Upper lobe of right lung (tissue), 1 donor: ENCODE measurements at regions not wholly inside any gene's neighbourhood (a gene's known extent, or its start where the extent isn't known, plus 50 kb on each side); places are given as distances from the start of the nearest gene placed in this dataset.

Experiments
- ATAC-seq: fragments of 200-7000 bp; cut with Tn5 transposase; one replicate; pipeline ENCODE4 v1.9.1; 2020; ENCODE audit warnings: mild to moderate bottlenecking, moderate library complexity
- DNase-seq: peaks from one replicate; pipeline ENCODE4 v3.0.0-alpha.2; 2020
- H3K27ac ChIP-seq: fragments of 200-600 bp; one replicate; pipeline ENCODE4 v1.8.0; 2022
- H3K27me3 ChIP-seq: fragments of 200-600 bp; one replicate; pipeline ENCODE4 v1.8.0; 2022; ENCODE audit warnings: mild to moderate bottlenecking
- H3K36me3 ChIP-seq: fragments of 200-600 bp; one replicate; pipeline ENCODE4 v1.8.0; 2022
- H3K4me1 ChIP-seq: fragments of 200-600 bp; one replicate; pipeline ENCODE4 v1.8.0; 2022
- H3K4me3 ChIP-seq: fragments of 200-600 bp; one replicate; pipeline ENCODE4 v1.8.0; 2022; ENCODE audit warnings: mild to moderate bottlenecking
- H3K9me3 ChIP-seq: fragments of 200-600 bp; one replicate; pipeline ENCODE4 v1.8.0; 2022
- CTCF ChIP-seq: fragments of 200-600 bp; IDR thresholded peaks from one replicate; pipeline ENCODE4 v1.8.0; 2022; ENCODE audit warnings: antibody characterized with exemption
- intact Hi-C: fragments of 100-400 bp; cut with DNase I; formaldehyde crosslinking; loops from one replicate; pipeline ENCODE4 v1.11.0; 2022
- donor health status: DM: no; HTN: yes; CAD: no; lungs with severe emphysema.

GRCh38 chr6:56706981-56707726, 64.5 kb upstream of the DST start:
- Histone ChIP-seq H3K27me3 (no peaks in the 10 kb centered on the region), H3K9me3 (no peaks in the 10 kb centered on the region), H3K4me3 (no peak overlapping the region), H3K36me3 (no peaks in the 10 kb centered on the region), H3K4me1 (no peaks in the 10 kb centered on the region), H3K27ac (no peak overlapping the region)
- TF ChIP-seq CTCF: no peak
- intact Hi-C loops: no loop called here
- no peak for DNase-seq
- no peak for ATAC-seq

- Histone ChIP-seq H3K4me3 (no peak overlapping the region), H3K4me1 (no peaks in the 10 kb centered on the region), H3K27me3 (no peaks in the 10 kb centered on the region), H3K36me3 (no peaks in the 10 kb centered on the region), H3K27ac (no peak overlapping the region), H3K9me3 (no peaks in the 10 kb centered on the region)
- ATAC-seq (peak; percentile 67), DNase-seq (no peak)
- peak; percentile 62 for TF ChIP-seq CTCF
- intact Hi-C loops: loop anchor here (5.0 kb wide), 1 partner anchor 62 kb away; no protein-coding TSS in a partner anchor
Observed at GRCh38 chr6:56699066-56699654, 56.5 kb upstream of the DST start.

GRCh38 chr6:56695702-56696101, 53.0 kb upstream of the DST start:
- intact Hi-C loops: loop anchor here (5.0 kb wide), 1 partner anchor 58 kb away; no protein-coding TSS in a partner anchor
- H3K36me3 ChIP-seq: no peaks in the 10 kb centered on the region
- no peak overlapping the region for H3K4me3 ChIP-seq
- H3K27me3 ChIP-seq: no peaks in the 10 kb centered on the region
- H3K9me3 ChIP-seq: no peaks in the 10 kb centered on the region
- no peak for ATAC-seq
- H3K4me1 ChIP-seq: no peaks in the 10 kb centered on the region
- TF ChIP-seq CTCF: no peak
- no peak overlapping the region for H3K27ac ChIP-seq
- DNase-seq: no peak

- no peaks in the 10 kb centered on the region for H3K4me1 ChIP-seq
- TF ChIP-seq CTCF: no peak
- H3K9me3 ChIP-seq: no peaks in the 10 kb centered on the region
- ATAC-seq: no peak
- DNase-seq: no peak
- intact Hi-C loops: no loop called here
- H3K27ac ChIP-seq: no peak overlapping the region
- H3K27me3 ChIP-seq: no peaks in the 10 kb centered on the region
- H3K4me3 ChIP-seq: no peak overlapping the region
- no peaks in the 10 kb centered on the region for H3K36me3 ChIP-seq
Observed at GRCh38 chr6:56694002-56694401, 51.3 kb upstream of the DST start.

GRCh38 chr6:56693246-56693607, 50.5 kb upstream of the DST start:
- Histone ChIP-seq H3K9me3 (no peaks in the 10 kb centered on the region), H3K4me3 (peak overlapping the region; percentile 46), H3K27me3 (no peaks in the 10 kb centered on the region), H3K27ac (peak overlapping the region; percentile 78), H3K36me3 (no peaks in the 10 kb centered on the region), H3K4me1 (no peaks in the 10 kb centered on the region)
- DNase-seq: peak; percentile 69
- intact Hi-C loops: no loop called here
- no peak for TF ChIP-seq CTCF
- peak; percentile 58 for ATAC-seq
